OCI-LY3 (cell line): ENCODE measurements at regions not wholly inside any gene's neighbourhood (a gene's known extent, or its start where the extent isn't known, plus 50 kb on each side); places are given as distances from the start of the nearest gene placed in this dataset.

Experiments
- CTCF ChIP-seq: fragments of 200-600, 300-600 bp; sonication (generic); IDR thresholded peaks from 2 replicates; pipeline ENCODE4 v1.5.1; 2014; ENCODE audit warnings: antibody characterized with exemption, low read length, low read depth
- EZH2phosphoT487 ChIP-seq: fragments of 200-600 bp; shearing (Covaris generic); IDR thresholded peaks from 2 replicates; pipeline ENCODE4 v1.6.1; 2018; ENCODE audit warnings: antibody characterized with exemption, mixed run types, low read depth

GRCh38 chr12:105705765-105706164 is 375.3 kb downstream of the C12orf75 start:
- no peak for TF ChIP-seq EZH2phosphoT487
- TF ChIP-seq CTCF, result peak; percentile 93
